GM12878 (cell line): ENCODE measurements at regions not wholly inside any gene's neighbourhood (a gene's known extent, or its start where the extent isn't known, plus 50 kb on each side); places are given as distances from the start of the nearest gene placed in this dataset.

Experiments used
- ATAC-seq: fragments of 200-7000 bp; cut with Tn5 transposase; 3 replicates; pipeline ENCODE4 v1.9.1; 2020; ENCODE audit warnings: mild to moderate bottlenecking, moderate library complexity
- BruUV-seq: library from RNA; stranded (reverse); fragments of 400-500 nt; replicated peaks from 2 replicates; lab custom pipeline; 2021; lab: Mats Ljungman, UMichigan
- CTCF ChIA-PET: fragments of 300-600 bp; sonication (Branson Sonifier 250); formaldehyde crosslinking; extraction: SDS; loops from one replicate; lab custom pipeline; 2021; ENCODE audit warnings: inconsistent platforms; lab: Yijun Ruan, JAX
- POLR2A ChIA-PET: fragments of 350-600 bp; formaldehyde crosslinking; extraction: SDS; loops from one replicate; lab custom pipeline; 2021; ENCODE audit warnings: inconsistent platforms; lab: Charles Lee
- RAD21 ChIA-PET: fragments of 300-600 bp; sonication (Branson Sonifier 250); formaldehyde crosslinking; loops from one replicate; lab custom pipeline; 2023; ENCODE audit warnings: antibody characterized with exemption; ENCODE audit not compliant: unreplicated experiment; lab: Charles Lee
- SMC1A ChIA-PET: fragments of 300-600 bp; sonication (Branson Sonifier 250); formaldehyde crosslinking; loops from one replicate; lab custom pipeline; 2023; ENCODE audit not compliant: unreplicated experiment, uncharacterized antibody; lab: Charles Lee
- DNase-seq: peaks from one replicate; pipeline ENCODE4 v3.0.0-alpha.2; 2011; ENCODE audit warnings: low read depth, low spot score
- FAIRE-seq: peaks from 3 replicates; lab custom pipeline; 2011; peaks lifted over from hg19 to GRCh38; lab: Jason Lieb, UNC
- H2AFZ ChIP-seq: 2 replicates; pipeline ENCODE4 v1.6.0; 2011; ENCODE audit warnings: low read depth, low read length, control low read depth; ENCODE audit not compliant: control insufficient read depth
- H3K27ac ChIP-seq: 2 replicates; pipeline ENCODE4 v1.5.1; 2011; ENCODE audit warnings: control low read depth; ENCODE audit not compliant: control insufficient read depth, insufficient read depth
- H3K27me3 ChIP-seq, 2 experiments: replicated peaks in 1 of 2; 2 replicates each; pipeline versions ENCODE4 v1.6.0 to v1.6.1; 2011; ENCODE audit warnings: low read length in 1 of 2; ENCODE audit not compliant: control insufficient read depth in 2 of 2, insufficient read depth in 2 of 2
- H3K36me3 ChIP-seq, 2 experiments: 2 replicates each; pipeline ENCODE4 v1.5.1; 2011; ENCODE audit warnings: low read length in 1 of 2; ENCODE audit not compliant: control insufficient read depth in 2 of 2, insufficient read depth in 2 of 2
- H3K4me1 ChIP-seq: 2 replicates; pipeline ENCODE4 v1.6.1; 2011; ENCODE audit warnings: mild to moderate bottlenecking, low read length, moderate library complexity, mixed read lengths; ENCODE audit not compliant: control insufficient read depth, insufficient read depth
- H3K4me2 ChIP-seq: 2 replicates; pipeline ENCODE4 v1.6.0; 2011; ENCODE audit warnings: control low read depth; ENCODE audit not compliant: control insufficient read depth, insufficient read depth
- H3K4me3 ChIP-seq: fragments of 200-600 bp; sonication (generic); 2 replicates; pipeline ENCODE4 v1.5.1; 2016
- H3K79me2 ChIP-seq: 2 replicates; pipeline ENCODE4 v1.6.0; 2011; ENCODE audit warnings: low read length; ENCODE audit not compliant: control insufficient read depth, insufficient read depth
- H3K9ac ChIP-seq: 2 replicates; pipeline ENCODE4 v1.8.0; 2011; ENCODE audit warnings: low read length, control low read depth, mixed read lengths; ENCODE audit not compliant: control insufficient read depth, insufficient read depth
- H3K9me3 ChIP-seq: replicated peaks from 3 replicates; pipeline ENCODE4 v1.5.1; 2011; ENCODE audit warnings: mild to moderate bottlenecking, low read length; ENCODE audit not compliant: control insufficient read depth, insufficient read depth
- H4K20me1 ChIP-seq: 2 replicates; pipeline ENCODE4 v1.6.0; 2011; ENCODE audit not compliant: control insufficient read depth, insufficient read depth
- CEBPZ ChIP-seq: fragments of 150-350 bp; IDR thresholded peaks from 2 replicates; pipeline ENCODE4 v1.6.1; 2016; ENCODE audit warnings: low read depth, low read length
- E2F8 ChIP-seq: fragments of 450-650 bp; IDR thresholded peaks from 2 replicates; pipeline ENCODE4 v1.6.1; 2018; ENCODE audit warnings: mild to moderate bottlenecking, low read depth, moderate library complexity; ENCODE audit not compliant: partially characterized antibody
- EED ChIP-seq: sonication (generic); IDR thresholded peaks from 2 replicates; pipeline ENCODE4 v1.6.1; 2016; ENCODE audit warnings: antibody characterized with exemption, low read depth
- FOS ChIP-seq: IDR thresholded peaks from 3 replicates; pipeline ENCODE4 v1.6.1; 2011; ENCODE audit warnings: borderline replicate concordance; ENCODE audit not compliant: insufficient read length; ENCODE audit errors: extremely low read depth
- HCFC1 ChIP-seq: fragments of 150-350 bp; IDR thresholded peaks from 2 replicates; pipeline ENCODE4 v1.6.1; 2014; ENCODE audit warnings: low read length
- HDGF ChIP-seq: fragments of 450-650 bp; IDR thresholded peaks from 2 replicates; pipeline ENCODE4 v1.6.1; 2016; ENCODE audit warnings: antibody characterized with exemption
- IRF5 ChIP-seq: fragments of 450-650 bp; IDR thresholded peaks from 2 replicates; pipeline ENCODE4 v1.6.1; 2017; ENCODE audit warnings: borderline replicate concordance
- NBN ChIP-seq: fragments of 450-650 bp; IDR thresholded peaks from 2 replicates; pipeline ENCODE4 v1.6.1; 2016
- POLR2A ChIP-seq: IDR thresholded peaks from 2 replicates; pipeline ENCODE4 v1.6.1; 2011; ENCODE audit warnings: low read depth, mild to moderate bottlenecking, low read length
- POLR2AphosphoS5 ChIP-seq: IDR thresholded peaks from 2 replicates; pipeline ENCODE4 v1.6.1; 2011; ENCODE audit warnings: mild to moderate bottlenecking, low read length, inconsistent platforms
- RUNX3 ChIP-seq: IDR thresholded peaks from 2 replicates; pipeline ENCODE4 v1.6.1; 2012; ENCODE audit warnings: low read length, inconsistent platforms
- SP1 ChIP-seq: IDR thresholded peaks from one replicate; pipeline ENCODE4 v1.6.1; 2011; ENCODE audit warnings: low read depth, low read length
- ZBED1 ChIP-seq: IDR thresholded peaks from 2 replicates; pipeline ENCODE4 v1.6.1; 2016; ENCODE audit warnings: borderline replicate concordance
- WGBS: methylation state at CpG from one replicate; pipeline ENCODE4 v1.1.6; 2016; ENCODE audit warnings: low lambda C conversion rate; ENCODE audit not compliant: insufficient replicate concordance, insufficient coverage; ENCODE audit errors: missing lambda C conversion rate; 5-methylcytosine and 5-hydroxymethylcytosine counted together
- in situ Hi-C: fragments of 300-500 bp; cut with MboI; formaldehyde crosslinking; loops from 9 replicates; pipeline ENCODE4 v1.14.3; 2018; ENCODE audit warnings: mixed read lengths
- intact Hi-C: fragments of 100-400 bp; cut with micrococcal nuclease; formaldehyde crosslinking; loops from one replicate; pipeline ENCODE4 v1.14.2; 2022; ENCODE audit not compliant: unreplicated experiment
- TF ChIP-seq, protein P1 (sequence below): fragments of 450-650 bp; IDR thresholded peaks from 2 replicates; pipeline ENCODE4 v1.6.1; 2017; ENCODE audit warnings: mild to moderate bottlenecking, low read depth, inconsistent platforms; ENCODE audit not compliant: poor library complexity, severe bottlenecking

GRCh38 chr12:124085419-124086296 lies 112.6 kb downstream of the ZNF664 start:
- H3K79me2 ChIP-seq, result no peaks in the 10 kb centered on the region
- FAIRE-seq (no peak), DNase-seq (no peak), ATAC-seq (no peak)
- no peak overlapping the region for H2AFZ ChIP-seq
- CTCF ChIA-PET, result no interaction called here
- H3K36me3 ChIP-seq, result no peaks in the 10 kb centered on the region
- H3K4me3 ChIP-seq, result no peak overlapping the region
- SMC1A ChIA-PET, result no interaction called here
- POLR2A ChIA-PET, result interaction anchor here (0.6 kb wide), 1 partner anchor 165 kb away, joined by 3 read pairs; no protein-coding TSS in a partner anchor
- no peaks in the 10 kb centered on the region for H3K27me3 ChIP-seq
- no peak overlapping the region for H3K9ac ChIP-seq
- 56% methylated on average over 17 of the region's 17 CpGs for WGBS
- H4K20me1 ChIP-seq, result no peaks in the 10 kb centered on the region
- intact Hi-C loops, result no loop called here
- in situ Hi-C loops, result no loop called here
- RAD21 ChIA-PET, result no interaction called here
- no peaks in the 10 kb centered on the region; the same call in 2 of the 3 replicates for H3K9me3 ChIP-seq
- no peak overlapping the region for H3K27ac ChIP-seq
- no peak overlapping the region for H3K4me2 ChIP-seq
- no TSS peak for BruUV-seq
- H3K4me1 ChIP-seq, result no peaks in the 10 kb centered on the region
- TF ChIP-seq E2F8 (no peak), CEBPZ (no peak), FOS (no peak), SP1 (no peak), HDGF (no peak), RUNX3 (no peak), ZBED1 (no peak), POLR2A (no peak), IRF5 (no peak), POLR2AphosphoS5 (no peak), HCFC1 (no peak), NBN (no peak), EED (no peak)
- TF ChIP-seq, protein P1, sequence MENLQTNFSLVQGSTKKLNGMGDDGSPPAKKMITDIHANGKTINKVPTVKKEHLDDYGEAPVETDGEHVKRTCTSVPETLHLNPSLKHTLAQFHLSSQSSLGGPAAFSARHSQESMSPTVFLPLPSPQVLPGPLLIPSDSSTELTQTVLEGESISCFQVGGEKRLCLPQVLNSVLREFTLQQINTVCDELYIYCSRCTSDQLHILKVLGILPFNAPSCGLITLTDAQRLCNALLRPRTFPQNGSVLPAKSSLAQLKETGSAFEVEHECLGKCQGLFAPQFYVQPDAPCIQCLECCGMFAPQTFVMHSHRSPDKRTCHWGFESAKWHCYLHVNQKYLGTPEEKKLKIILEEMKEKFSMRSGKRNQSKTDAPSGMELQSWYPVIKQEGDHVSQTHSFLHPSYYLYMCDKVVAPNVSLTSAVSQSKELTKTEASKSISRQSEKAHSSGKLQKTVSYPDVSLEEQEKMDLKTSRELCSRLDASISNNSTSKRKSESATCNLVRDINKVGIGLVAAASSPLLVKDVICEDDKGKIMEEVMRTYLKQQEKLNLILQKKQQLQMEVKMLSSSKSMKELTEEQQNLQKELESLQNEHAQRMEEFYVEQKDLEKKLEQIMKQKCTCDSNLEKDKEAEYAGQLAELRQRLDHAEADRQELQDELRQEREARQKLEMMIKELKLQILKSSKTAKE, result no peak
